NOMO-1 (cell line): ENCODE measurements at regions not wholly inside any gene's neighbourhood (a gene's known extent, or its start where the extent isn't known, plus 50 kb on each side); places are given as distances from the start of the nearest gene placed in this dataset.
A peak's percentile ranks its signal among the peaks of the same experiment; 100 is the strongest.
"Not testable (repeated sequence)": the region's sequence is repeated elsewhere in the genome, so short reads cannot be mapped to it uniquely, and the experiment has no call there.

Experiments
- DNase-seq, 2 experiments: peaks; one replicate each; lab custom pipeline; 2025; ENCODE audit not compliant: unreplicated experiment in 2 of 2; lab: John Stamatoyannopoulos, UW

- no peak for DNase-seq
These were observed 852.2 kb upstream of the NDST4 start for GRCh38 chr4:115965588-115965987.

- not testable (repeated sequence) for DNase-seq
These were observed 842.8 kb upstream of the NDST4 start for GRCh38 chr4:115956054-115956796.

DNA sequence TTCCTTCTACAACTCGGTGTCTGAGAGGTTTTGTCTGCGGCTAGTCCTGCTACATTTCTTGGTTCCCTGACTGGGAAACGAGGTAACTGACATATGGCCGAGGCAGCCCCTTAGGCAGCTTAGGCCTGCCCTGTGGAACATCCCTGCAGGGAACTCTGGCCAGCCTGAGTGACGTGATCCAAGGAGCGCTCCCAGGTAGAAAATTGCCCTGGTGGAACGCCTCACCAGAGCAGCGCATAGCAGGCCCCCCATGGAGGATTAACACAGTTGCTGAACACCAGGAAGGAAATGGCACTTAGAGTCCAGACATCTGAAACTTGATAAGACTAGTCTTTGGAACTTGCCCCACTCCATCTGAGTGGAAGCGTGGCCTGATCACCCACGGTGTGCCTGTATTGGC is 837.4 kb upstream of the NDST4 start:
- DNase-seq: no peak

DNA sequence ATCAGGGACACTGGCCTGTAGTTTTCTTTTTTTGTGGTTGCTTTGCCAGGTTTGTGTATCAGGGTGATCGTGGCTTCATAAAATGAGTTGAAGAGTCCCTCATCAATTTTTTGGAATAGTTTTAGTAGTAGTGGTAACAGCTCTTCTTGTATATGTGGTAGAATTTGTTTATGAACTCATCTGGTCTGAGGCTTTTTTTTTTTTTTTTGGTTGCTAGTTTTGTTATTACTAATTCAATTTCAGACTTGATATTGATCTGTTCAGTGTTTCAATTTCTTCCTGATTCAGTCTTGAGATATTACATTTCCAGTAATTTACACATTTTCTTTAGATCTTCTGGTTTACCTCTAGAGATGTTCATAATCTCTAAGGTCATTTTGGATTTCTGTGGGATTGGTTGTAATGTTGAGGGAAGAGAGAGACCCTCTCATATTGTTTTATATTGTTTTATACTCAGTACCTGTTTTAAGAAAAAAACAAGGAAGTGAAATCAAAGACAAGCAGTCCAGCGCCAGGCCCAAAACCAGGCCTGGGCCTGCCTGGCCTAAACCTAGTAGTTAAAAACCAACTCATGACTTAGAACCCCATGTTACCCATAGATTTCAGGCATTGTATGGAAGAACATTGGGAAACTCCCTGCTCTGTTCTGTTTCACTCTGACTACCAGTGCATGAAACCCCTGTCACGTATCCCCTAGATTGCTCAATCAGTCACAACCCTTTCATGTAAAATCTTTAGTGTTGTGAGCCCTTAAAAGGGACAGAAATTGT is 836.7 kb upstream of the NDST4 start:
- DNase-seq: not testable (repeated sequence)

- DNase-seq: no peak
These were observed 831.6 kb upstream of the NDST4 start for GRCh38 chr4:115945026-115945425.

- DNase-seq: no peak
These were observed 830.9 kb upstream of the NDST4 start for GRCh38 chr4:115944146-115944905.

- DNase-seq: no peak
These were observed 825.5 kb upstream of the NDST4 start for GRCh38 chr4:115938764-115939443.

DNA sequence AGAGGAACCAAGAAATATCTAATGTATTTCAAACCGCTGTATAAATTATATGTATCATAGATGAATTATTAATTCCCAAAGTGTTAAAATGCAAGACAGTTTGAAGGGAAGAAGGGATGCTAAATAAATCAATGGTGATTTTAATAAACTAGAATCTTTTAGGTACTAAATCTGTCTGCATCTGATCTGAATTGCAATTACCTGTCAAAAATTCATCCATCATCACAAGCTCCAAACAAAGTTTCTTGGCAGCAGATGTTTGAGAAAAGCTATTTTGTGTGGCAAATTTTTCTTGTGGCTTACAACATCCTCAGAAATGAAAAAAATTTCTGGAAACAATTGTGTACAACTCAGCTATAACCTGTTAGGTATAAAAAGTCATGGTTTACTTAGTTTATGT is 816.0 kb upstream of the NDST4 start:
- DNase-seq: no peak

DNA sequence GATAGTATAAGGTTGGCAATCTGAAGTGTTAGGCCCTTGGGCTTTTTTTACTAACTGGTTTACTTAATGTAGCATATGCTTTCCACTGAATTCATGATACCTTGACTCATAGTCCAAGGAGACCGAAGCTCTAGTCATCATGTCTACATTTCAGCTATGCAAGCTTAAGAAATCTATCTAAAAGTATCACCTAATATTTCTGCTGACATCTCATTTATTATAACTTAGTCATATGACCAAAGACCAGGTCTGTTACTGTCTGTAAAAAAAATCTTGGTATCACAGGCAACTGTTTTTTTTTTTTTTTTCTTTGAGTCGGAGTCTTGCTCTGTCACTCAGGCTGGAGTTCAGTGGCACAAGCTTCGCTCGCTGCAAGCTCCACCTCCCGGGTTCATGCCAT is 814.0 kb upstream of the NDST4 start:
- no peak for DNase-seq

- no peak for DNase-seq
These were observed 809.7 kb upstream of the NDST4 start for GRCh38 chr4:115923152-115923551.

- no peak for DNase-seq
These were observed 807.2 kb upstream of the NDST4 start for GRCh38 chr4:115920637-115921036.

- DNase-seq: peak; percentile 92 to 98
These were observed 804.7 kb upstream of the NDST4 start for GRCh38 chr4:115918149-115918548.

DNA sequence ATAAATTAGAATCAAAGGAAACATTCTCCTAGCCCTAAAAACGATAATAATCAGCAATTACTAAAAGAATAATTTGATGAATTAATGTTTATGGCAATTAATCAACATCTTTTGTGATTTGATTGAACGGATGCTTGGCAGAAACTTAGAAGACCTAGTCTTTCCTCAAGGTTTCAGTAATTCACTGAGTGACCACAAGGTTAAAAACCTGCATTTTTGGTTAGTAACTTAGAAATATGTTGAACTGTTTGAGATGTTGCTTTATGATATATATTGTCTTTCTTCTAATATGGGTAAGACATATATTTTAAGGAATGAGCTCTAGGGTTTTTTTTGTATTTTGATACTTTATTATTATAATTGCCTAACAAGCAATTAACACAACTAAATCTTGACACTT is 793.0 kb upstream of the NDST4 start:
- no peak for DNase-seq

DNA sequence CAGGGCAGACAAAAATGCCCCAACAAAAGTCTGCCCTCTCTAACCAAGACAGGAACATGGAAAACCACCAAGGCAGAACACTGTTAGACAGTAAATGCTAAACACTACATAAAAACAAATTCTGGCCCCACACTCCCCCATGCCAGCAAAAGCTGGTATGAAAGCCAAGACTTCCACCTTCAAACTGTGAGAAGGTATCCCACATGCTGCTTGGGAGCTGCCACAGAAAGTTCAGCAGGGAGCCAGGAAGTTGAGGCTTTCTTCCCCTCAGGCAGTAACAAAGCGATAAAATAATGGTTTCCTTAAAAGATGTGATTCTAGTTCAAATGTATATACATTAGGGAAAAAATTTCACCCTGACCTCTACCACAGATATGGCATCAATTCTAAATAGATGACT is 770.4 kb upstream of the NDST4 start:
- DNase-seq: no peak

DNA sequence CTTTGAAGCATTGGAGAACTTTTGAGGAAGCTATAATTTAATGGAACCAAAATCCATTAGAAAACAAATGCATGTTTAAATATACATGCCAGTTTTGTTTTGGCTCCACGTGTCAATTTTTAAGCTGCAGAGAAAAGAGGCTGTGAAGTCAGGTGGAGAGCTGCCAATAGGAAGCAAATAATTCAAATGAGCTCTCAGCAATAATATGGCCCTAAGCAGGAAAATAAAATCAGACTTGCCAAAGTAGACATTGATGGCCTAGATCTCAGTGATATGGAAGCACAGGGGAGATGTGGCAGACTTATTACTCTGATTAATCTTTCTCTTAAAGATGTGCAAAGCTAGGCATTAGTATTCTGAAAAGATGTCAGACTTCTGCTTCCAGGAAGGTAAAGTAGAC is 769.8 kb upstream of the NDST4 start:
- DNase-seq: no peak

- DNase-seq: no peak
These were observed 759.6 kb upstream of the NDST4 start for GRCh38 chr4:115873048-115873447.

DNA sequence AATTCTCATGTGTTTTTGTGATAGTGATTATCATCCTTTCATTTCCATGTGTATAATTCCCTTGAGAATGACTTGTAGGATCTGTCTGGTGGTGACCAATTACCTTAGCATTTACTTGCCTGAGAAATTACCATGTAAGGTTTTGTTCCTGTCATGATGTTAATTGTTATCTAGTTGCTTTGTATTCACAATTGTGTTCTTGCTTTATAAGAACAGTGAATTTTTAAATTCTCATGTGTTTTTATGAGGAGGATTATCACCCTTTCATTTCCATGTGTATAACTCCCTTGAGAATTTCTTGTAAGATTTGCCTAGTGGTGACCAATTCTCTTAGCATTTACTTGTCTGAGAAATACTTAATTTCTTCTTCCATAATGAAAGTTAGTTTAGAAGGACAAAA is 758.2 kb upstream of the NDST4 start:
- no peak for DNase-seq

DNA sequence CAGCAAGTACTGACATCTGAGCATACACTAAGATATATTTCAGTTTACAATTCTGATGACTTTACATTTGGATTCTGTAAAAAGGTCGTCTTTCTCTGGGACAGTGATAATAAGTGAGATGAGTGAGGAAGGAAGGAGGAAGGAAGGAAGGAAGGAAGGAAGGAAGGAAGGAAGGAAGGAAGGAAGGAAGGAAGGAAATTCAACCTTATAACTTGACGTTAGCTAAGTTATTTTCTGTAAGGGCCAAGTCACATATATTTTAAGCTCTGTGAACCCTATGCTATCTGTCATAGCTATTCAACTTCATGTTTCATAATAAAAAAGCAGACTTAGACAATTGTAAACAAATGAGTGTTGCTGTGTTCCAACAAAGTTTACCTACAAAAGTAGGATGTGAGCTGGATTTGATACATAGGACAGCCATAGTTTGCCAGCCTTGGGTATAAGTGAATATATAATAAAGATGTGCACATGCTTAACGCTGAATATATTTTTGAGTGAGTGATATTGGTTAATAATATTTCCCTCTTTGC is 753.0 kb upstream of the NDST4 start:
- no peak for DNase-seq

DNA sequence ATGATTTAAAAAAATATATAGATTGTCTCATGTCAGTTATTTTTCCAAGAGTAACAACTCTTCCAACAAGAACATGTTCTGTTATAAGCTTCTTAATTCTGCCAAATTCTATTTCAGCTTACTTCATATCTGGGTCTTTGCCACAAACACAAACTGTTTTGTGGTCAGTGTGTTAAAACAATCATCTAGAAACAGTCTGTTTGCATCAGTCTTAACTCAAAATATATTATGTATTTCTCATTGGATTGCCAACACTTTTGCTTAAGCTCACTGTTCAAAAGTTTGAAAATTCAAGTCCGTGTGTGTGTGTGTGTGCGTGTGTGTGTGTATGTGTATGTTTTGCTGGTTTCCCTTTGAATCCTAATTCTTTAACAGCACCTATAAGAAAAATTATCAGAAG is 752.3 kb upstream of the NDST4 start:
- DNase-seq: no peak

- DNase-seq: no peak
These were observed 739.3 kb upstream of the NDST4 start for GRCh38 chr4:115852767-115853091.
